HG03108 (cell line): ENCODE measurements at regions not wholly inside any gene's neighbourhood (a gene's known extent, or its start where the extent isn't known, plus 50 kb on each side); places are given as distances from the start of the nearest gene placed in this dataset.

ENCODE experiments used
- ATAC-seq: cut with Tn5 transposase; IDR thresholded peaks from one replicate; pipeline ENCODE4 v1.9.1; 2021; ENCODE audit warnings: moderate library complexity; ENCODE audit not compliant: unreplicated experiment

GRCh38 chr14:65222440-65222858 is 120.1 kb upstream of the MAX start:
- ATAC-seq, result no peak

GRCh38 chr14:65223636-65224035 is 121.3 kb upstream of the MAX start:
- no peak for ATAC-seq

- no peak for ATAC-seq
Measured at GRCh38 chr14:65224799-65225198, 122.5 kb upstream of the MAX start.

- ATAC-seq, result no peak
Measured at GRCh38 chr14:65225299-65226159, 123.2 kb upstream of the MAX start.

- ATAC-seq, result no peak
Measured at GRCh38 chr14:65226824-65227604, 124.7 kb upstream of the MAX start.

- ATAC-seq, result peak; percentile 69
Measured at GRCh38 chr14:65228436-65228835, 126.1 kb upstream of the MAX start.

GRCh38 chr14:65228956-65229747 is 126.8 kb upstream of the MAX start:
- no peak for ATAC-seq

GRCh38 chr14:65229748-65230728 is 127.7 kb upstream of the MAX start:
- no peak for ATAC-seq

- ATAC-seq, result no peak
Measured at GRCh38 chr14:65231286-65231980, 129.1 kb upstream of the MAX start.

GRCh38 chr14:65234752-65235361 is 132.5 kb upstream of the MAX start:
- ATAC-seq, result no peak

GRCh38 chr14:65237023-65237814 is 134.9 kb upstream of the MAX start:
- no peak for ATAC-seq

GRCh38 chr14:65237941-65238340 is 135.6 kb upstream of the MAX start:
- no peak for ATAC-seq

- ATAC-seq, result no peak
Measured at GRCh38 chr14:65238456-65238855, 136.1 kb upstream of the MAX start.

GRCh38 chr14:65239143-65239937 is 137.0 kb upstream of the MAX start:
- no peak for ATAC-seq

GRCh38 chr14:65239938-65240296 is 137.6 kb upstream of the MAX start:
- no peak for ATAC-seq

GRCh38 chr14:65241125-65241752 is 138.9 kb upstream of the MAX start:
- ATAC-seq, result no peak

GRCh38 chr14:65242732-65243134 is 140.4 kb upstream of the MAX start:
- no peak for ATAC-seq
